WTC11 (cell line): ENCODE measurements at regions not wholly inside any gene's neighbourhood (a gene's known extent, or its start where the extent isn't known, plus 50 kb on each side); places are given as distances from the start of the nearest gene placed in this dataset.

Source experiments
- ATAC-seq: fragments of 200-7000 bp; cut with Tn5 transposase; 2 replicates; pipeline ENCODE4 v1.10.0; 2021; ENCODE audit warnings: mild to moderate bottlenecking, moderate library complexity
- CTCF ChIA-PET: fragments of 300-600 bp; sonication (Branson Sonifier 250); formaldehyde crosslinking; loops from one replicate; lab custom pipeline; 2021; ENCODE audit warnings: antibody characterized with exemption; lab: Charles Lee
- POLR2A ChIA-PET: fragments of 350-600 bp; sonication (Branson Sonifier 250); formaldehyde crosslinking; loops from one replicate; lab custom pipeline; 2021; ENCODE audit warnings: antibody characterized with exemption; lab: Charles Lee
- DNase-seq: peaks from one replicate; pipeline ENCODE4 v3.0.0; 2021; ENCODE audit warnings: low spot score
- H3K27ac Mint-ChIP-seq: 2 replicates; pipeline ENCODE4 v1.8.0; 2021; ENCODE audit warnings: mixed read lengths
- H3K27me3 Mint-ChIP-seq: 2 replicates; pipeline ENCODE4 v1.8.0; 2021; ENCODE audit warnings: low read depth, mild to moderate bottlenecking, moderate library complexity, mixed read lengths
- H3K36me3 Mint-ChIP-seq: 2 replicates; pipeline ENCODE4 v1.8.0; 2021; ENCODE audit warnings: mixed read lengths
- H3K4me1 Mint-ChIP-seq: 2 replicates; pipeline ENCODE4 v1.8.0; 2022; ENCODE audit warnings: mixed read lengths
- H3K4me3 Mint-ChIP-seq: 2 replicates; pipeline ENCODE4 v1.8.0; 2021; ENCODE audit warnings: mild to moderate bottlenecking, moderate library complexity, mixed read lengths
- H3K9me3 Mint-ChIP-seq: 2 replicates; pipeline ENCODE4 v1.8.0; 2021; ENCODE audit warnings: mixed read lengths
- CREB1 ChIP-seq: sonication (generic); formaldehyde crosslinking; IDR thresholded peaks from 2 replicates; pipeline ENCODE4 v1.8.0; 2023; ENCODE audit warnings: mild to moderate bottlenecking, missing genetic modification reagents
- GABPB1 ChIP-seq: sonication (generic); formaldehyde crosslinking; IDR thresholded peaks from 2 replicates; pipeline ENCODE4 v1.8.1; 2023; ENCODE audit warnings: mild to moderate bottlenecking, missing genetic modification reagents
- GTF2I ChIP-seq: fragments of 250-450 bp; sonication (Bioruptor Pico); conservative IDR thresholded peaks from 2 replicates; pipeline ENCODE4 v1.4.0; 2021; ENCODE audit warnings: mild to moderate bottlenecking
- JAZF1 ChIP-seq: fragments of 250-450 bp; sonication (Bioruptor Pico); IDR thresholded peaks from 2 replicates; pipeline ENCODE4 v1.9.0; 2021; ENCODE audit warnings: moderate library complexity, mild to moderate bottlenecking, inconsistent platforms
- MYBL2 ChIP-seq: sonication (generic); formaldehyde crosslinking; IDR thresholded peaks from 2 replicates; pipeline ENCODE4 v1.8.1; 2023; ENCODE audit warnings: mild to moderate bottlenecking, moderate library complexity, missing genetic modification reagents
- NFATC4 ChIP-seq: fragments of 250-450 bp; sonication (Bioruptor Pico); IDR thresholded peaks from 2 replicates; pipeline ENCODE4 v1.9.0; 2021; ENCODE audit warnings: mild to moderate bottlenecking
- NFYB ChIP-seq: sonication (generic); formaldehyde crosslinking; conservative IDR thresholded peaks from 2 replicates; pipeline ENCODE4 v1.8.0; 2022; ENCODE audit warnings: low read depth, missing genetic modification reagents
- NR2C2 ChIP-seq: sonication (generic); formaldehyde crosslinking; IDR thresholded peaks from 2 replicates; pipeline ENCODE4 v1.8.0; 2022; ENCODE audit warnings: mild to moderate bottlenecking, missing genetic modification reagents
- SOX15 ChIP-seq: fragments of 250-450 bp; sonication (Bioruptor Pico); IDR thresholded peaks from 2 replicates; pipeline ENCODE4 v1.9.0; 2021; ENCODE audit warnings: mild to moderate bottlenecking
- SP1 ChIP-seq: sonication (generic); formaldehyde crosslinking; conservative IDR thresholded peaks from 2 replicates; pipeline ENCODE4 v1.8.1; 2022; ENCODE audit warnings: missing genetic modification reagents
- TEAD1 ChIP-seq: sonication (generic); formaldehyde crosslinking; IDR thresholded peaks from 2 replicates; pipeline ENCODE4 v1.8.0; 2022; ENCODE audit warnings: mild to moderate bottlenecking, missing genetic modification reagents
- TP53 ChIP-seq: sonication (generic); formaldehyde crosslinking; IDR thresholded peaks from 2 replicates; pipeline ENCODE4 v1.8.1; 2023; ENCODE audit warnings: mild to moderate bottlenecking, missing genetic modification reagents
- ZBTB21 ChIP-seq: sonication (generic); formaldehyde crosslinking; IDR thresholded peaks from 2 replicates; pipeline ENCODE4 v1.8.1; 2023; ENCODE audit warnings: mild to moderate bottlenecking, missing genetic modification reagents, borderline replicate concordance
- ZNF232 ChIP-seq: sonication (generic); formaldehyde crosslinking; IDR thresholded peaks from 2 replicates; pipeline ENCODE4 v1.8.0; 2022; ENCODE audit warnings: mild to moderate bottlenecking, missing genetic modification reagents
- ZNF317 ChIP-seq: sonication (generic); formaldehyde crosslinking; IDR thresholded peaks from 2 replicates; pipeline ENCODE4 v1.8.1; 2023; ENCODE audit warnings: low read depth, mild to moderate bottlenecking, moderate library complexity, missing genetic modification reagents, borderline replicate concordance
- ZNF416 ChIP-seq: fragments of 250-450 bp; sonication (Bioruptor Pico); IDR thresholded peaks from 2 replicates; pipeline ENCODE4 v1.9.0; 2021; ENCODE audit warnings: mild to moderate bottlenecking, inconsistent platforms
- ZNF423 ChIP-seq: fragments of 250-450 bp; sonication (Bioruptor Pico); IDR thresholded peaks from 2 replicates; pipeline ENCODE4 v2.1.2; 2022; ENCODE audit warnings: mild to moderate bottlenecking, moderate library complexity
- TF ChIP-seq, protein P1 (sequence below): sonication (generic); formaldehyde crosslinking; IDR thresholded peaks from 2 replicates; pipeline ENCODE4 v1.8.1; 2023; ENCODE audit warnings: mild to moderate bottlenecking, moderate library complexity, missing genetic modification reagents
- TF ChIP-seq, protein P2 (sequence below): sonication (generic); formaldehyde crosslinking; IDR thresholded peaks from 2 replicates; pipeline ENCODE4 v1.8.0; 2022; ENCODE audit warnings: mild to moderate bottlenecking, missing genetic modification reagents
- TF ChIP-seq, protein P3 (sequence below): fragments of 250-450 bp; sonication (Bioruptor Pico); IDR thresholded peaks from 2 replicates; pipeline ENCODE4 v1.9.0; 2021; ENCODE audit warnings: moderate library complexity, mild to moderate bottlenecking, inconsistent platforms, borderline replicate concordance
- TF ChIP-seq, protein P4 (sequence below): sonication (generic); formaldehyde crosslinking; IDR thresholded peaks from 2 replicates; pipeline ENCODE4 v1.8.0; 2022; ENCODE audit warnings: missing genetic modification reagents
- TF ChIP-seq, protein P5 (sequence below): fragments of 250-450 bp; sonication (Bioruptor Pico); IDR thresholded peaks from 2 replicates; pipeline ENCODE4 v1.9.0; 2021; ENCODE audit warnings: mild to moderate bottlenecking, borderline replicate concordance
- TF ChIP-seq, protein P6 (sequence below): fragments of 250-450 bp; sonication (Bioruptor Pico); IDR thresholded peaks from 2 replicates; pipeline ENCODE4 v1.9.0; 2021; ENCODE audit warnings: mild to moderate bottlenecking

DNA sequence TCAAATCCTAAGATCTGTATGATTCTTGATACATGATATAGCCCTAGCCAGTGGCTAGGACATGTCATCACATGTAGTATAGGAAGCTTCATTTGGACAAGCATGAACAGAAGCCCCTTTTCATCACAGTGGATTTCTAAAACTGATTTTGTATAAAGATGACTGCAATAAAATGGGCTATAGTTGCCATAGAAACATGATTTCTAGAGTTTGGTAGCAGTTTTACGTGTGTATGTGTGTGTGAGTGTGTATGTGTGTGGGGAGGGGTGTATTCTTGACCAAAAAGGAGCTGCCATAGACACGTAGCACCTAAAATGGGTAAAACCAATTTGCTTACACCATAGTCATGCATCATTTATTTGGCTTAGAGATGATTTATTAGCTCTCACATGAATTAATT lies 200.5 kb upstream of the CNR1 start (continued):
- TF ChIP-seq, protein P1, sequence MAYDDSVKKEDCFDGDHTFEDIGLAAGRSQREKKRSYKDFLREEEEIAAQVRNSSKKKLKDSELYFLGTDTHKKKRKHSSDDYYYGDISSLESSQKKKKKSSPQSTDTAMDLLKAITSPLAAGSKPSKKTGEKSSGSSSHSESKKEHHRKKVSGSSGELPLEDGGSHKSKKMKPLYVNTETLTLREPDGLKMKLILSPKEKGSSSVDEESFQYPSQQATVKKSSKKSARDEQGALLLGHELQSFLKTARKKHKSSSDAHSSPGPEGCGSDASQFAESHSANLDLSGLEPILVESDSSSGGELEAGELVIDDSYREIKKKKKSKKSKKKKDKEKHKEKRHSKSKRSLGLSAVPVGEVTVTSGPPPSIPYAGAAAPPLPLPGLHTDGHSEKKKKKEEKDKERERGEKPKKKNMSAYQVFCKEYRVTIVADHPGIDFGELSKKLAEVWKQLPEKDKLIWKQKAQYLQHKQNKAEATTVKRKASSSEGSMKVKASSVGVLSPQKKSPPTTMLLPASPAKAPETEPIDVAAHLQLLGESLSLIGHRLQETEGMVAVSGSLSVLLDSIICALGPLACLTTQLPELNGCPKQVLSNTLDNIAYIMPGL (CRISPR knock-in tag) = no peak
- TF ChIP-seq, protein P2, sequence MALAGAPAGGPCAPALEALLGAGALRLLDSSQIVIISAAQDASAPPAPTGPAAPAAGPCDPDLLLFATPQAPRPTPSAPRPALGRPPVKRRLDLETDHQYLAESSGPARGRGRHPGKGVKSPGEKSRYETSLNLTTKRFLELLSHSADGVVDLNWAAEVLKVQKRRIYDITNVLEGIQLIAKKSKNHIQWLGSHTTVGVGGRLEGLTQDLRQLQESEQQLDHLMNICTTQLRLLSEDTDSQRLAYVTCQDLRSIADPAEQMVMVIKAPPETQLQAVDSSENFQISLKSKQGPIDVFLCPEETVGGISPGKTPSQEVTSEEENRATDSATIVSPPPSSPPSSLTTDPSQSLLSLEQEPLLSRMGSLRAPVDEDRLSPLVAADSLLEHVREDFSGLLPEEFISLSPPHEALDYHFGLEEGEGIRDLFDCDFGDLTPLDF (CRISPR knock-in tag) = no peak
- no peak for TF ChIP-seq SP1
- no peak for TF ChIP-seq NFYB (CRISPR knock-in tag)
- no peak for TF ChIP-seq NR2C2 (CRISPR knock-in tag)

DNA sequence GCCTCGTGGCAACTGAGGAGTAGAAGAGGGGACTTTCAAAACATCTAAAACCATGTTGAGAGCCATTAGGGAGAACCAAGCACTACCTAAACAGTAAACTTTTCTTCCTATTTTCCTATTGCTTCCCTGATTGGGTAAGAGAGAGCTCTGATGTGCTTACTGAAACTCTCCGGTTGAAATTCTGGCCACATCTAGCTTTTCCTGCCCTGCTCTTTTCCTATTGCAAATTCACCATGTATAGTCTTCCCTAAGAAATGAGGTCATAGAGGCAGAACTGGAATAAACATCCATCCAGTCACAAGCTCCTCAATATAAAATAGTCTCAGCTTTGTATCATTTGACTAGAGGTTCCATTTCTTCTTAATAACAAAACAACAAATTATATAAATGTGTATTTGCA lies 199.5 kb upstream of the CNR1 start:
- Mint-ChIP-seq H3K4me1 (peaks cover 11% of the 10 kb centered on the region), H3K27me3 (peaks cover 2% of the 10 kb centered on the region), H3K4me3 (no peak overlapping the region), H3K27ac (no peak overlapping the region), H3K36me3 (no peaks in the 10 kb centered on the region), H3K9me3 (peaks cover 3% of the 10 kb centered on the region; the same call in 1 of the 2 replicates)
- ChIA-PET CTCF (no interaction called here), POLR2A (no interaction called here)
- no peak for TF ChIP-seq CREB1 (CRISPR knock-in tag)
- TF ChIP-seq, protein P3, sequence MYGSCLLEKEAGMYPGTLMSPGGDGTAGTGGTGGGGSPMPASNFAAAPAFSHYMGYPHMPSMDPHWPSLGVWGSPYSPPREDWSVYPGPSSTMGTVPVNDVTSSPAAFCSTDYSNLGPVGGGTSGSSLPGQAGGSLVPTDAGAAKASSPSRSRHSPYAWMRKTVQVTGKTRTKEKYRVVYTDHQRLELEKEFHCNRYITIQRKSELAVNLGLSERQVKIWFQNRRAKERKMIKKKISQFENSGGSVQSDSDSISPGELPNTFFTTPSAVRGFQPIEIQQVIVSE (CRISPR knock-in tag) = no peak
- no peak for TF ChIP-seq ZNF232 (CRISPR knock-in tag)
- no peak for TF ChIP-seq JAZF1
- TF ChIP-seq, protein P4, sequence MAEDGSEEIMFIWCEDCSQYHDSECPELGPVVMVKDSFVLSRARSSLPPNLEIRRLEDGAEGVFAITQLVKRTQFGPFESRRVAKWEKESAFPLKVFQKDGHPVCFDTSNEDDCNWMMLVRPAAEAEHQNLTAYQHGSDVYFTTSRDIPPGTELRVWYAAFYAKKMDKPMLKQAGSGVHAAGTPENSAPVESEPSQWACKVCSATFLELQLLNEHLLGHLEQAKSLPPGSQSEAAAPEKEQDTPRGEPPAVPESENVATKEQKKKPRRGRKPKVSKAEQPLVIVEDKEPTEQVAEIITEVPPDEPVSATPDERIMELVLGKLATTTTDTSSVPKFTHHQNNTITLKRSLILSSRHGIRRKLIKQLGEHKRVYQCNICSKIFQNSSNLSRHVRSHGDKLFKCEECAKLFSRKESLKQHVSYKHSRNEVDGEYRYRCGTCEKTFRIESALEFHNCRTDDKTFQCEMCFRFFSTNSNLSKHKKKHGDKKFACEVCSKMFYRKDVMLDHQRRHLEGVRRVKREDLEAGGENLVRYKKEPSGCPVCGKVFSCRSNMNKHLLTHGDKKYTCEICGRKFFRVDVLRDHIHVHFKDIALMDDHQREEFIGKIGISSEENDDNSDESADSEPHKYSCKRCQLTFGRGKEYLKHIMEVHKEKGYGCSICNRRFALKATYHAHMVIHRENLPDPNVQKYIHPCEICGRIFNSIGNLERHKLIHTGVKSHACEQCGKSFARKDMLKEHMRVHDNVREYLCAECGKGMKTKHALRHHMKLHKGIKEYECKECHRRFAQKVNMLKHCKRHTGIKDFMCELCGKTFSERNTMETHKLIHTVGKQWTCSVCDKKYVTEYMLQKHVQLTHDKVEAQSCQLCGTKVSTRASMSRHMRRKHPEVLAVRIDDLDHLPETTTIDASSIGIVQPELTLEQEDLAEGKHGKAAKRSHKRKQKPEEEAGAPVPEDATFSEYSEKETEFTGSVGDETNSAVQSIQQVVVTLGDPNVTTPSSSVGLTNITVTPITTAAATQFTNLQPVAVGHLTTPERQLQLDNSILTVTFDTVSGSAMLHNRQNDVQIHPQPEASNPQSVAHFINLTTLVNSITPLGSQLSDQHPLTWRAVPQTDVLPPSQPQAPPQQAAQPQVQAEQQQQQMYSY (CRISPR knock-in tag) = no peak
- no peak for TF ChIP-seq SOX15 (CRISPR knock-in tag)
- TF ChIP-seq ZBTB21 (CRISPR knock-in tag) = no peak
- TF ChIP-seq, protein P5, sequence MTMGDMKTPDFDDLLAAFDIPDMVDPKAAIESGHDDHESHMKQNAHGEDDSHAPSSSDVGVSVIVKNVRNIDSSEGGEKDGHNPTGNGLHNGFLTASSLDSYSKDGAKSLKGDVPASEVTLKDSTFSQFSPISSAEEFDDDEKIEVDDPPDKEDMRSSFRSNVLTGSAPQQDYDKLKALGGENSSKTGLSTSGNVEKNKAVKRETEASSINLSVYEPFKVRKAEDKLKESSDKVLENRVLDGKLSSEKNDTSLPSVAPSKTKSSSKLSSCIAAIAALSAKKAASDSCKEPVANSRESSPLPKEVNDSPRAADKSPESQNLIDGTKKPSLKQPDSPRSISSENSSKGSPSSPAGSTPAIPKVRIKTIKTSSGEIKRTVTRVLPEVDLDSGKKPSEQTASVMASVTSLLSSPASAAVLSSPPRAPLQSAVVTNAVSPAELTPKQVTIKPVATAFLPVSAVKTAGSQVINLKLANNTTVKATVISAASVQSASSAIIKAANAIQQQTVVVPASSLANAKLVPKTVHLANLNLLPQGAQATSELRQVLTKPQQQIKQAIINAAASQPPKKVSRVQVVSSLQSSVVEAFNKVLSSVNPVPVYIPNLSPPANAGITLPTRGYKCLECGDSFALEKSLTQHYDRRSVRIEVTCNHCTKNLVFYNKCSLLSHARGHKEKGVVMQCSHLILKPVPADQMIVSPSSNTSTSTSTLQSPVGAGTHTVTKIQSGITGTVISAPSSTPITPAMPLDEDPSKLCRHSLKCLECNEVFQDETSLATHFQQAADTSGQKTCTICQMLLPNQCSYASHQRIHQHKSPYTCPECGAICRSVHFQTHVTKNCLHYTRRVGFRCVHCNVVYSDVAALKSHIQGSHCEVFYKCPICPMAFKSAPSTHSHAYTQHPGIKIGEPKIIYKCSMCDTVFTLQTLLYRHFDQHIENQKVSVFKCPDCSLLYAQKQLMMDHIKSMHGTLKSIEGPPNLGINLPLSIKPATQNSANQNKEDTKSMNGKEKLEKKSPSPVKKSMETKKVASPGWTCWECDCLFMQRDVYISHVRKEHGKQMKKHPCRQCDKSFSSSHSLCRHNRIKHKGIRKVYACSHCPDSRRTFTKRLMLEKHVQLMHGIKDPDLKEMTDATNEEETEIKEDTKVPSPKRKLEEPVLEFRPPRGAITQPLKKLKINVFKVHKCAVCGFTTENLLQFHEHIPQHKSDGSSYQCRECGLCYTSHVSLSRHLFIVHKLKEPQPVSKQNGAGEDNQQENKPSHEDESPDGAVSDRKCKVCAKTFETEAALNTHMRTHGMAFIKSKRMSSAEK = no peak
- TF ChIP-seq GABPB1 (CRISPR knock-in tag) = no peak
- no peak for TF ChIP-seq NFATC4 (CRISPR knock-in tag)
- TF ChIP-seq, protein P1 (CRISPR knock-in tag) = no peak
- no peak for TF ChIP-seq MYBL2 (CRISPR knock-in tag)
- TF ChIP-seq, protein P6, sequence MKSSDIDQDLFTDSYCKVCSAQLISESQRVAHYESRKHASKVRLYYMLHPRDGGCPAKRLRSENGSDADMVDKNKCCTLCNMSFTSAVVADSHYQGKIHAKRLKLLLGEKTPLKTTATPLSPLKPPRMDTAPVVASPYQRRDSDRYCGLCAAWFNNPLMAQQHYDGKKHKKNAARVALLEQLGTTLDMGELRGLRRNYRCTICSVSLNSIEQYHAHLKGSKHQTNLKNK (CRISPR knock-in tag) = no peak
- no peak for TF ChIP-seq GTF2I (CRISPR knock-in tag)
- no peak for TF ChIP-seq ZNF317 (CRISPR knock-in tag)
- no peak for TF ChIP-seq ZNF423 (CRISPR knock-in tag)
- TF ChIP-seq ZNF416 = no peak
- no peak for TF ChIP-seq TEAD1
- TF ChIP-seq TP53 (CRISPR knock-in tag) = no peak
- DNase-seq (no peak), ATAC-seq (no peak)
